Neural cell (in vitro differentiated cells): ENCODE measurements at regions not wholly inside any gene's neighbourhood (a gene's known extent, or its start where the extent isn't known, plus 50 kb on each side); places are given as distances from the start of the nearest gene placed in this dataset.

ENCODE experiments used
- H2AFZ ChIP-seq: fragments of 200-600, 300-800 bp; sonication (generic), shearing (Covaris generic); 2 replicates; pipeline ENCODE4 v1.6.0; 2014; ENCODE audit warnings: low read depth, mild to moderate bottlenecking, antibody characterized with exemption, low read length, moderate library complexity
- H3F3A ChIP-seq: fragments of 200-600 bp; shearing (Covaris generic); 2 replicates; pipeline ENCODE4 v1.6.1; 2016; ENCODE audit warnings: mild to moderate bottlenecking, moderate library complexity, mixed read lengths, antibody characterized with exemption, low read length; ENCODE audit not compliant: insufficient read depth, poor library complexity, severe bottlenecking
- H3K27ac ChIP-seq: fragments of 200-600, 300-800 bp; sonication (generic), shearing (Covaris generic); 2 replicates; pipeline ENCODE4 v1.5.1; 2014; ENCODE audit warnings: mild to moderate bottlenecking, low read length, moderate library complexity
- H3K27me3 ChIP-seq: fragments of 300-800, 200-600 bp; sonication (generic), shearing (Covaris generic); 2 replicates; pipeline ENCODE4 v1.6.0; 2014; ENCODE audit warnings: mild to moderate bottlenecking, low read depth, low read length, moderate library complexity; ENCODE audit not compliant: insufficient read depth
- H3K36me3 ChIP-seq: fragments of 300-800, 200-600 bp; sonication (generic), shearing (Covaris generic); 2 replicates; pipeline ENCODE4 v1.5.1; 2014; ENCODE audit warnings: mild to moderate bottlenecking, antibody characterized with exemption, low read length, moderate library complexity; ENCODE audit not compliant: insufficient read depth
- H3K4me2 ChIP-seq: fragments of 300-800, 200-600 bp; sonication (generic), shearing (Covaris generic); 2 replicates; pipeline ENCODE4 v1.6.0; 2014; ENCODE audit warnings: mild to moderate bottlenecking, low read length
- H3K4me3 ChIP-seq: fragments of 300-800, 200-600 bp; sonication (generic), shearing (Covaris generic); 2 replicates; pipeline ENCODE4 v1.5.1; 2014; ENCODE audit warnings: mild to moderate bottlenecking, low read length, moderate library complexity
- H3K79me2 ChIP-seq: fragments of 200-600 bp; shearing (Covaris generic); replicated peaks from 2 replicates; pipeline ENCODE4 v1.6.0; 2014; ENCODE audit warnings: mild to moderate bottlenecking, low read length, moderate library complexity; ENCODE audit not compliant: insufficient read depth
- H3K9ac ChIP-seq: fragments of 300-800, 200-600 bp; sonication (generic), shearing (Covaris generic); 2 replicates; pipeline ENCODE4 v1.6.1; 2016; ENCODE audit warnings: mild to moderate bottlenecking, low read length, mixed read lengths
- H3K9me2 ChIP-seq: fragments of 200-600 bp; shearing (Covaris generic); 2 replicates; pipeline ENCODE4 v1.6.1; 2016; ENCODE audit warnings: mild to moderate bottlenecking, low read length, mixed read lengths; ENCODE audit not compliant: insufficient read depth
- H3K9me3 ChIP-seq: fragments of 200-600, 300-800 bp; sonication (generic), shearing (Covaris generic); 2 replicates; pipeline ENCODE4 v1.6.1; 2016; ENCODE audit warnings: mild to moderate bottlenecking, mixed run types, low read length, moderate library complexity, mixed read lengths
- H4K20me1 ChIP-seq: fragments of 200-600 bp; shearing (Covaris generic); 2 replicates; pipeline ENCODE4 v1.6.1; 2016; ENCODE audit warnings: mild to moderate bottlenecking, mixed run types; ENCODE audit not compliant: insufficient read depth
- CTCF ChIP-seq: fragments of 450-650 bp; IDR thresholded peaks from 2 replicates; pipeline ENCODE4 v1.5.1; 2014; ENCODE audit warnings: antibody characterized with exemption, mild to moderate bottlenecking, moderate library complexity; ENCODE audit not compliant: poor library complexity, severe bottlenecking
- EP300 ChIP-seq: fragments of 450-650 bp; conservative IDR thresholded peaks from 2 replicates; pipeline ENCODE4 v1.6.1; 2014; ENCODE audit warnings: antibody characterized with exemption, mild to moderate bottlenecking, moderate library complexity; ENCODE audit not compliant: poor library complexity, severe bottlenecking
- EZH2 ChIP-seq: fragments of 200-600, 300-800 bp; shearing (Covaris generic), sonication (generic); IDR thresholded peaks from 2 replicates; pipeline ENCODE4 v1.6.1; 2014; ENCODE audit warnings: antibody characterized with exemption, low read length, borderline replicate concordance, mild to moderate bottlenecking; ENCODE audit not compliant: insufficient read depth, poor library complexity, severe bottlenecking
- MXI1 ChIP-seq: fragments of 450-650 bp; conservative IDR thresholded peaks from 2 replicates; pipeline ENCODE4 v1.6.1; 2014; ENCODE audit warnings: antibody characterized with exemption, mild to moderate bottlenecking; ENCODE audit not compliant: poor library complexity, severe bottlenecking
- POLR2AphosphoS5 ChIP-seq: IDR thresholded peaks from 2 replicates; pipeline ENCODE4 v1.6.1; 2012
- RAD21 ChIP-seq: fragments of 450-650 bp; conservative IDR thresholded peaks from 2 replicates; pipeline ENCODE4 v1.6.1; 2014; ENCODE audit warnings: antibody characterized with exemption, mild to moderate bottlenecking, moderate library complexity
- REST ChIP-seq: IDR thresholded peaks from 2 replicates; pipeline ENCODE4 v1.6.1; 2012; ENCODE audit warnings: borderline replicate concordance
- SMC3 ChIP-seq: fragments of 450-650 bp; conservative IDR thresholded peaks from 2 replicates; pipeline ENCODE4 v1.6.1; 2014; ENCODE audit warnings: antibody characterized with exemption, mild to moderate bottlenecking, moderate library complexity; ENCODE audit not compliant: poor library complexity
- TAF1 ChIP-seq: IDR thresholded peaks from 2 replicates; pipeline ENCODE4 v1.6.1; 2012; ENCODE audit warnings: low read depth

- H3K9ac ChIP-seq: no peak overlapping the region
Measured at GRCh38 chr6:25083784-25084507, 148.2 kb upstream of the RIPOR2 start.

GRCh38 chr6:25084508-25084833 is 148.7 kb upstream of the RIPOR2 start:
- Histone ChIP-seq H3K27ac (no peak overlapping the region), H3K4me2 (no peak overlapping the region), H3K4me3 (no peak overlapping the region), H2AFZ (no peak overlapping the region), H3K9me3 (no peaks in the 10 kb centered on the region), H3K36me3 (no peaks in the 10 kb centered on the region), H3K79me2 (no peaks in the 10 kb centered on the region), H4K20me1 (no peaks in the 10 kb centered on the region), H3K9me2 (no peaks in the 10 kb centered on the region), H3K9ac (no peak overlapping the region), H3K27me3 (no peaks in the 10 kb centered on the region), H3F3A (no peaks in the 10 kb centered on the region)
- TF ChIP-seq CTCF (no peak), RAD21 (no peak), SMC3 (no peak), TAF1 (no peak), MXI1 (no peak), POLR2AphosphoS5 (no peak), REST (no peak)

More at GRCh38 chr6:25083784-25084507, 148.2 kb upstream of the RIPOR2 start:
- Histone ChIP-seq H3K9me2 (no peaks in the 10 kb centered on the region), H4K20me1 (no peaks in the 10 kb centered on the region), H3K27ac (no peak overlapping the region), H3K36me3 (no peaks in the 10 kb centered on the region), H2AFZ (no peak overlapping the region), H3K79me2 (no peaks in the 10 kb centered on the region), H3F3A (no peaks in the 10 kb centered on the region), H3K9me3 (no peaks in the 10 kb centered on the region), H3K27me3 (no peaks in the 10 kb centered on the region), H3K4me2 (no peak overlapping the region), H3K4me3 (no peak overlapping the region)
- no peak for TF ChIP-seq MXI1
- TF ChIP-seq EP300: no peak
- no peak for TF ChIP-seq EZH2
- TF ChIP-seq CTCF: no peak
- no peak for TF ChIP-seq REST
- no peak for TF ChIP-seq RAD21
